Caco-2 (cell line): ENCODE measurements at regions not wholly inside any gene's neighbourhood (a gene's known extent, or its start where the extent isn't known, plus 50 kb on each side); places are given as distances from the start of the nearest gene placed in this dataset.

Source experiments
- BruUV-seq: library from RNA; stranded (reverse); fragments of 400-500 nt; replicated peaks from 2 replicates; lab custom pipeline; 2021; lab: Mats Ljungman, UMichigan
- CTCF ChIA-PET: fragments of 300-600 bp; sonication (Branson Sonifier 250); formaldehyde crosslinking; loops from one replicate; lab custom pipeline; 2022; ENCODE audit warnings: antibody characterized with exemption; lab: Charles Lee
- POLR2A ChIA-PET: fragments of 300-600 bp; sonication (Branson Sonifier 250); formaldehyde crosslinking; loops from one replicate; lab custom pipeline; 2022; ENCODE audit warnings: antibody characterized with exemption; lab: Charles Lee
- DNase-seq, 2 experiments: peaks; one replicate each; pipeline versions ENCODE4 v3.0.0 to v3.0.0-alpha.2; 2020 to 2022
- H3K27me3 ChIP-seq: replicated peaks from 2 replicates; pipeline ENCODE4 v1.6.0; 2011; ENCODE audit warnings: low read length; ENCODE audit not compliant: control insufficient read depth, insufficient read depth
- H3K36me3 ChIP-seq: 2 replicates; pipeline ENCODE4 v1.5.1; 2011; ENCODE audit warnings: low read length; ENCODE audit not compliant: control insufficient read depth, insufficient read depth
- H3K4me1 ChIP-seq: fragments of 250-450 bp; sonication (Bioruptor Pico); 2 replicates; pipeline ENCODE4 v1.5.1; 2020; ENCODE audit warnings: mild to moderate bottlenecking
- H3K4me3 ChIP-seq: 2 replicates; pipeline ENCODE4 v1.5.1; 2011; ENCODE audit warnings: low read depth, mild to moderate bottlenecking, control low read depth, low read length
- H3K9me3 ChIP-seq: fragments of 250-450 bp; sonication (Bioruptor Pico); 2 replicates; pipeline ENCODE4 v1.5.1; 2020; ENCODE audit warnings: mild to moderate bottlenecking, moderate library complexity
- H3K27ac Mint-ChIP-seq: one replicate; pipeline ENCODE4 v1.8.0; 2022; ENCODE audit warnings: mixed read lengths; ENCODE audit not compliant: unreplicated experiment
- H3K27me3 Mint-ChIP-seq: one replicate; pipeline ENCODE4 v1.8.0; 2022; ENCODE audit warnings: mixed read lengths; ENCODE audit not compliant: insufficient read depth, unreplicated experiment
- H3K36me3 Mint-ChIP-seq: one replicate; pipeline ENCODE4 v1.8.0; 2022; ENCODE audit warnings: mild to moderate bottlenecking, mixed read lengths; ENCODE audit not compliant: insufficient read depth, unreplicated experiment
- H3K4me1 Mint-ChIP-seq: one replicate; pipeline ENCODE4 v1.8.0; 2022; ENCODE audit warnings: low read depth, mixed read lengths; ENCODE audit not compliant: unreplicated experiment
- H3K4me3 Mint-ChIP-seq: one replicate; pipeline ENCODE4 v1.8.0; 2022; ENCODE audit warnings: mild to moderate bottlenecking, moderate library complexity, mixed read lengths; ENCODE audit not compliant: unreplicated experiment
- H3K9me3 Mint-ChIP-seq: one replicate; pipeline ENCODE4 v1.8.0; 2022; ENCODE audit warnings: mixed read lengths; ENCODE audit not compliant: unreplicated experiment
- intact Hi-C: fragments of 100-400 bp; cut with micrococcal nuclease; formaldehyde crosslinking; loops from one replicate; pipeline ENCODE4 v1.10.0; 2022; ENCODE audit not compliant: unreplicated experiment
- TF ChIP-seq, protein P1 (sequence below), 2 experiments: fragments of 200-600 bp in 1 of 2; IDR thresholded peaks; 1 replicate in 1 of 2; 2 replicates in 1 of 2; pipeline versions ENCODE4 v1.5.1 to v1.8.0; 2011 to 2022; ENCODE audit warnings: antibody characterized with exemption in 1 of 2, control low read depth in 1 of 2, inconsistent platforms in 1 of 2, low read depth in 1 of 2, low read length in 1 of 2, mild to moderate bottlenecking in 1 of 2, moderate library complexity in 1 of 2; ENCODE audit not compliant: insufficient read depth in 1 of 2, severe bottlenecking in 1 of 2, unreplicated experiment in 1 of 2

DNA sequence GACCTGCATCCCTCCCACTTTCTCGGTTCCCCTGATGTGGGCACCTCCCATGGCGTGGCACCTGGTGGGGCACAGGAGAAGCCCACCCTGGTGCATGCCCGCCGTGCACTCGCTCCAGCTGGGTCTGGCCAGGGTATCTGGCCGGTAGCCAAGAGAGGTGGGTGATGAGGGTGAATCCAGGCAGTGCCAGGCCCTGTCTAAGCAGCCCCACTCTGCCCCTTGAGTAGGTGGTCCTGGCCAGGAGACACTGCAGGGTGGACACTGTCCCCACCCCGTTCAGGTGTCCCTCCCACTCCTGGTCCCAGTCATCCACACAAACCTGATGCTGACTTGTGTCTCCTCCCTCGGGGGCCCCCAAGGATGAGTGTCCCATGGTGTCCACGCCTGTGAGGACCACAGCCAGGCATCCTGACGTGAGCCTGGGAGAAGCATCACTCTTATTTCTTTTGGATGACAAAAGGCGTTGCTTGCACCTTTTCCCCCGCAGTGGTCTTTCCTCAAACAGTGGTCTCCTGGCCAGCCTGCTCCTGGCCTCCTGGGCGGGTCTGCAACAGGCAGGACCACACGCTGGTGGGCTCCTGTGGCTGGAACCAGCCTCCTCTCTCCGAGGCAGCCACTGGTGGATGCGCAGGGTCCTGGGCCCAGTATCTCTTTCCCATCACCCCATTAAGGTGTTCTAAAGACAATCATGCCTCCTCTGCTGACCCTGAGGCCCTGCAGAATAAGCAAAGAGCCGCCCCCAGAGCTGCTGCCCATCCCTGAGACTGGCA is 922.3 kb downstream of the BRD1 start:
- CTCF ChIA-PET: no interaction called here

DNA sequence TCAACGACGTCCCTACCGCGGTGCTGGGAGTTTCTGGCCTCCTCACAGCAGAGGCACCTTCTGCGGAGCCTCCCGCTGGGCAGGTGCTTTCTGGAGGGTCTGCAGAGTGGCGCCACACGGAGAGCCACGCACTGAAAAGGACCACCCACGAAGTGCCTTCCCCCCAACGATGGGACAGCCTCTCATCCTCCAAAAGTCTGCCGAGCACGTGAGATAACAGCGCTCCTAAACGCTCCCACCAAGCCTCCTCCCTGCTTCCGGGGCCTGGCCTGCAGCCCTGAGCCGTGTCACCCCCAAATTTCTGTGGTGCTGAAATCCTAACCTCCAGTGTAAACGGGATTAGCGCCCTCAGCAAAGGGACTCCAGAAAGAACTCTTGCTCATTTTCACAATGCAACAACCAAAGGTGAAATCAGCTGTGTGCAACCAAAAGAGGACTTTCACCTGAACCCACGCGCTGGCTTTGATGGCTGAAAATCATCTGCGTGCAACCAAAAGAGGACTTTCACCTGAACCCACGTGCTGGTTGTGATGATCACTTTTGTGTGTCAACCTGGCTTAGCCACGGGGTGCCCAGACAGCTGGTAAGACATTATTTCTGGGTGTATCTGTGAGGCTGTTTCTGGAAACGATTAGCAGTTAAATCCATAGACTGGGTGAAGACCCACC is 924.6 kb downstream of the BRD1 start:
- H3K4me3 ChIP-seq: no peak overlapping the region
- H3K36me3 Mint-ChIP-seq: peaks cover 4% of the 10 kb centered on the region
- no peak overlapping the region for H3K4me3 Mint-ChIP-seq
- H3K4me1 ChIP-seq: no peaks in the 10 kb centered on the region
- TF ChIP-seq, protein P1, sequence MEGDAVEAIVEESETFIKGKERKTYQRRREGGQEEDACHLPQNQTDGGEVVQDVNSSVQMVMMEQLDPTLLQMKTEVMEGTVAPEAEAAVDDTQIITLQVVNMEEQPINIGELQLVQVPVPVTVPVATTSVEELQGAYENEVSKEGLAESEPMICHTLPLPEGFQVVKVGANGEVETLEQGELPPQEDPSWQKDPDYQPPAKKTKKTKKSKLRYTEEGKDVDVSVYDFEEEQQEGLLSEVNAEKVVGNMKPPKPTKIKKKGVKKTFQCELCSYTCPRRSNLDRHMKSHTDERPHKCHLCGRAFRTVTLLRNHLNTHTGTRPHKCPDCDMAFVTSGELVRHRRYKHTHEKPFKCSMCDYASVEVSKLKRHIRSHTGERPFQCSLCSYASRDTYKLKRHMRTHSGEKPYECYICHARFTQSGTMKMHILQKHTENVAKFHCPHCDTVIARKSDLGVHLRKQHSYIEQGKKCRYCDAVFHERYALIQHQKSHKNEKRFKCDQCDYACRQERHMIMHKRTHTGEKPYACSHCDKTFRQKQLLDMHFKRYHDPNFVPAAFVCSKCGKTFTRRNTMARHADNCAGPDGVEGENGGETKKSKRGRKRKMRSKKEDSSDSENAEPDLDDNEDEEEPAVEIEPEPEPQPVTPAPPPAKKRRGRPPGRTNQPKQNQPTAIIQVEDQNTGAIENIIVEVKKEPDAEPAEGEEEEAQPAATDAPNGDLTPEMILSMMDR (IDR thresholded peaks at IDR 0.05; ENCODE audit: insufficient read depth in 1 of 2, low read depth in 1 of 2, low read length in 1 of 2, severe bottlenecking in 1 of 2, unreplicated experiment in 1 of 2): no peak
- H3K27me3 ChIP-seq: no peaks in the 10 kb centered on the region
- no peak for DNase-seq
- no peaks in the 10 kb centered on the region for H3K4me1 Mint-ChIP-seq
- CTCF ChIA-PET: no interaction called here
- H3K27ac Mint-ChIP-seq: no peak overlapping the region
- POLR2A ChIA-PET: no interaction called here
- peaks cover 12% of the 10 kb centered on the region for H3K27me3 Mint-ChIP-seq
- no TSS peak for BruUV-seq
- H3K9me3 Mint-ChIP-seq: no peaks in the 10 kb centered on the region
- no peaks in the 10 kb centered on the region for H3K36me3 ChIP-seq
- no peaks in the 10 kb centered on the region for H3K9me3 ChIP-seq
- intact Hi-C loops: no loop called here

More for the DNA sequence above, 922.3 kb downstream of the BRD1 start:
- intact Hi-C loops: no loop called here
- Mint-ChIP-seq H3K4me1 (no peaks in the 10 kb centered on the region), H3K27me3 (peaks cover 20% of the 10 kb centered on the region), H3K27ac (no peak overlapping the region), H3K9me3 (no peaks in the 10 kb centered on the region), H3K36me3 (peaks cover 4% of the 10 kb centered on the region), H3K4me3 (no peak overlapping the region)
- no TSS peak for BruUV-seq
- Histone ChIP-seq H3K4me3 (no peak overlapping the region), H3K36me3 (no peaks in the 10 kb centered on the region), H3K9me3 (no peaks in the 10 kb centered on the region), H3K27me3 (no peaks in the 10 kb centered on the region), H3K4me1 (no peaks in the 10 kb centered on the region)
- POLR2A ChIA-PET: no interaction called here
- TF ChIP-seq, protein P1 (IDR thresholded peaks at IDR 0.05; ENCODE audit: insufficient read depth in 1 of 2, low read depth in 1 of 2, low read length in 1 of 2, severe bottlenecking in 1 of 2, unreplicated experiment in 1 of 2): no peak
- DNase-seq: no peak

DNA sequence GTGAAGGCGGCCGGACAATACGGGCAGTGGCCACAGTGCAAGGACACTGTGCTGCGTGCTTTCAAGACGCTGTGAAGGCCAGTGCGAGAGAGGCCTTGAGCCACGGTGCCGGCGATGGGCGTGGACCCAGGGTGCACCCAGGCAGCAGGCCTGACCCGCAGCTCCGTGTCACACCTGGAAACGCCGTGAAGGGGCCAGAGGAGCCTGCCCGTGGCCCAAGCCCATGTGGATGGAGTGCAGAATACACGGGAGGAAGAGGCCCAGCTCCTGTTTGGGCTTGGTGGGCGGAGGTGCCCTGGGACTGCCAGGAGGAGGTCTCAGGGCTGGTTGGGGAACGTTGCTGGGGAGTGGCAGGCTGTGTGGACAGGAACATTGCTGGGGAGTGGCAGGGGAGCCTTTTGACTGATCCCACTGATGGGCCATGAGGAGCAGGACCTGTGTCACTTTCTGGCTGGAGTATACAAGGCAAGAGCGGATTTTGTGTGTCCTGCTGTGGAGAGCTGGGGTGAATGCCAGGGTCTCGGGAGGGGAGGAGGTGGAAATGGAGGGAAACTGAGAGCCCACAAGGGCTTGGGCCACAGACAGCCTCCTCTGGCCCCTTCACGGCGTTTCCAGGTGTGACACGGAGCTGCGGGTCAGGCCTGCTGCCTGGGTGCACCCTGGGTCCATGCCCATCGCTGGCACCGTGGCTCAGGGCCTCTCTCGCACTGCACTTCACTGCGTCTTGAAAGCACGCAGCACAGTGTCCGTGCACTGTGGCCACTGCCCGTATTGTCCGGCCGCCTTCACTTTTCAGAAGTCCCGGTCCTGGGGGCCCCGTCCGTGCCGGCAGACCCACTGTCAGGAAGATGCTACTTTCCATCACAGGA is 925.4 kb downstream of the BRD1 start:
- Histone ChIP-seq H3K36me3 (no peaks in the 10 kb centered on the region), H3K9me3 (no peaks in the 10 kb centered on the region), H3K27me3 (no peaks in the 10 kb centered on the region), H3K4me1 (no peaks in the 10 kb centered on the region), H3K4me3 (no peak overlapping the region)
- DNase-seq: no peak
- intact Hi-C loops: no loop called here
- Mint-ChIP-seq H3K27me3 (peaks cover 7% of the 10 kb centered on the region), H3K9me3 (no peaks in the 10 kb centered on the region), H3K4me3 (no peak overlapping the region), H3K27ac (no peak overlapping the region), H3K4me1 (no peaks in the 10 kb centered on the region), H3K36me3 (peaks cover 4% of the 10 kb centered on the region)
- BruUV-seq: no TSS peak
- TF ChIP-seq, protein P1 (IDR thresholded peaks at IDR 0.05; ENCODE audit: insufficient read depth in 1 of 2, low read depth in 1 of 2, low read length in 1 of 2, severe bottlenecking in 1 of 2, unreplicated experiment in 1 of 2): no peak
- POLR2A ChIA-PET: no interaction called here
- CTCF ChIA-PET: no interaction called here
